Keratinocyte (primary cell): ENCODE measurements at regions not wholly inside any gene's neighbourhood (a gene's known extent, or its start where the extent isn't known, plus 50 kb on each side); places are given as distances from the start of the nearest gene placed in this dataset.

Experiments
- DNase-seq: peaks from one replicate; pipeline ENCODE4 v3.0.0-alpha.2; 2011; ENCODE audit warnings: low read depth, missing footprints, low spot score
- FAIRE-seq: peaks from 2 replicates; lab custom pipeline; 2011; peaks lifted over from hg19 to GRCh38; lab: Jason Lieb, UNC
- H2AFZ ChIP-seq: 2 replicates; pipeline ENCODE4 v1.6.0; 2012; ENCODE audit warnings: low read length, control low read depth, inconsistent platforms; ENCODE audit not compliant: control insufficient read depth
- H3K27ac ChIP-seq: 2 replicates; pipeline ENCODE4 v1.5.1; 2011; ENCODE audit warnings: low read length; ENCODE audit not compliant: control insufficient read depth, insufficient read depth
- H3K27me3 ChIP-seq: 3 replicates; pipeline ENCODE4 v1.6.0; 2011; ENCODE audit warnings: low read length; ENCODE audit not compliant: control insufficient read depth, insufficient read depth; ENCODE audit errors: extremely low read depth
- H3K36me3 ChIP-seq, 2 experiments: 2 replicates in 1 of 2; 3 replicates in 1 of 2; pipeline ENCODE4 v1.5.1; 2011; ENCODE audit warnings: low read length in 2 of 2, mild to moderate bottlenecking in 1 of 2; ENCODE audit not compliant: control insufficient read depth in 2 of 2, insufficient read depth in 2 of 2; ENCODE audit errors: extremely low read depth in 1 of 2
- H3K4me1 ChIP-seq: 3 replicates; pipeline ENCODE4 v1.5.1; 2011; ENCODE audit warnings: low read length; ENCODE audit not compliant: control insufficient read depth, insufficient read depth; ENCODE audit errors: extremely low read depth
- H3K4me2 ChIP-seq: 3 replicates; pipeline ENCODE4 v1.6.0; 2011; ENCODE audit warnings: low read depth, low read length; ENCODE audit not compliant: control insufficient read depth, insufficient read depth; ENCODE audit errors: extremely low read depth
- H3K4me3 ChIP-seq, 3 experiments: fragments of 200-600 bp in 1 of 3; sonication (generic) in 1 of 3; 2 replicates in 2 of 3; 3 replicates in 1 of 3; pipeline ENCODE4 v1.5.1; 2011 to 2016; ENCODE audit warnings: low read length in 3 of 3, mild to moderate bottlenecking in 3 of 3, control low read depth in 2 of 3, inconsistent platforms in 1 of 3, low read depth in 1 of 3, mixed read lengths in 1 of 3, mixed run types in 1 of 3, moderate library complexity in 1 of 3; ENCODE audit not compliant: control insufficient read depth in 2 of 3, insufficient read depth in 2 of 3; ENCODE audit errors: extremely low read depth in 1 of 3
- H3K79me2 ChIP-seq: 2 replicates; pipeline ENCODE4 v1.6.0; 2012; ENCODE audit warnings: low read length; ENCODE audit not compliant: control insufficient read depth, insufficient read depth
- H3K9ac ChIP-seq: 3 replicates; pipeline ENCODE4 v1.6.0; 2011; ENCODE audit warnings: low read length; ENCODE audit not compliant: control insufficient read depth, insufficient read depth; ENCODE audit errors: extremely low read depth
- H3K9me1 ChIP-seq: 3 replicates; pipeline ENCODE4 v1.6.0; 2011; ENCODE audit warnings: low read length; ENCODE audit not compliant: control insufficient read depth, insufficient read depth; ENCODE audit errors: extremely low read depth
- H3K9me3 ChIP-seq: 2 replicates; pipeline ENCODE4 v1.5.1; 2012; ENCODE audit warnings: low read depth, low read length; ENCODE audit not compliant: control insufficient read depth
- H4K20me1 ChIP-seq: 3 replicates; pipeline ENCODE4 v1.6.0; 2011; ENCODE audit warnings: low read length; ENCODE audit not compliant: control insufficient read depth, insufficient read depth; ENCODE audit errors: extremely low read depth
- EZH2 ChIP-seq: IDR thresholded peaks from one replicate; pipeline ENCODE4 v1.6.1; 2012; ENCODE audit warnings: inconsistent platforms, mild to moderate bottlenecking, low read length, moderate library complexity
- dilution Hi-C: fragments of 300-500 bp; cut with MboI; formaldehyde crosslinking; loops from one replicate; pipeline ENCODE4 v1.7.0; 2020; ENCODE audit warnings: low sequenced_read_pairs; ENCODE audit not compliant: extremely low pct_ligation_motif_present
- TF ChIP-seq, protein P1 (sequence below), 3 experiments: IDR thresholded peaks in 1 of 3; conservative IDR thresholded peaks in 1 of 3; optimal IDR thresholded peaks in 1 of 3; 2 replicates in 2 of 3; 3 replicates in 1 of 3; pipeline versions ENCODE3 to v1.5.1; 2011; ENCODE audit warnings: low read length in 3 of 3, mild to moderate bottlenecking in 3 of 3, moderate library complexity in 2 of 3, control low read depth in 1 of 3, inconsistent platforms in 1 of 3; ENCODE audit not compliant: insufficient read depth in 2 of 3; ENCODE audit errors: extremely low read depth in 1 of 3

DNA sequence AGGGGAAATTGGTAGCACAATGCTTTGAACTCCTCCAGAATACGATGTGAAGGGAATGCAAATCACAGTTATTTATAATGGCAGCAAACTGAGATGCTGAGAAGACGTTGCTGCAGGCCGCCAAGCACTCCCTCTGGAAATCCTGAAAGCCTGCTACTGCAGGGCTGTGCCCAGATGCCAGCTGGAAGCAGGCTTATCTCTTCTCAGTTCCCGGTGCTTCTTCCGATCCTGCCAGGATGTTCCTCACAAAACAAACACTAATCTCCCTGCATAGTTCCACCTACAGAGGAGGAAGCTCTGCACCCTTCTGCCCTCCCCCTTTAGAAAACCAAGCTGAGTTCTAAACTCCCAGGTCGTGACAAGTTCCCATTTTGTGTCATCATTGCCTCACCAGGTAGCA lies 201.7 kb upstream of the BCL6 start:
- Histone ChIP-seq H3K9ac (no peak overlapping the region), H3K4me2 (peak overlapping the region; percentile 34), H3K27me3 (no peaks in the 10 kb centered on the region), H3K4me1 (peaks cover 19% of the 10 kb centered on the region), H3K79me2 (no peaks in the 10 kb centered on the region), H3K4me3 (no peak overlapping the region), H3K9me3 (no peaks in the 10 kb centered on the region), H3K9me1 (no peaks in the 10 kb centered on the region), H4K20me1 (no peaks in the 10 kb centered on the region), H3K27ac (no peak overlapping the region), H2AFZ (peak overlapping the region; percentile 25), H3K36me3 (no peaks in the 10 kb centered on the region)
- dilution Hi-C loops, result no loop called here
- TF ChIP-seq, protein P1, sequence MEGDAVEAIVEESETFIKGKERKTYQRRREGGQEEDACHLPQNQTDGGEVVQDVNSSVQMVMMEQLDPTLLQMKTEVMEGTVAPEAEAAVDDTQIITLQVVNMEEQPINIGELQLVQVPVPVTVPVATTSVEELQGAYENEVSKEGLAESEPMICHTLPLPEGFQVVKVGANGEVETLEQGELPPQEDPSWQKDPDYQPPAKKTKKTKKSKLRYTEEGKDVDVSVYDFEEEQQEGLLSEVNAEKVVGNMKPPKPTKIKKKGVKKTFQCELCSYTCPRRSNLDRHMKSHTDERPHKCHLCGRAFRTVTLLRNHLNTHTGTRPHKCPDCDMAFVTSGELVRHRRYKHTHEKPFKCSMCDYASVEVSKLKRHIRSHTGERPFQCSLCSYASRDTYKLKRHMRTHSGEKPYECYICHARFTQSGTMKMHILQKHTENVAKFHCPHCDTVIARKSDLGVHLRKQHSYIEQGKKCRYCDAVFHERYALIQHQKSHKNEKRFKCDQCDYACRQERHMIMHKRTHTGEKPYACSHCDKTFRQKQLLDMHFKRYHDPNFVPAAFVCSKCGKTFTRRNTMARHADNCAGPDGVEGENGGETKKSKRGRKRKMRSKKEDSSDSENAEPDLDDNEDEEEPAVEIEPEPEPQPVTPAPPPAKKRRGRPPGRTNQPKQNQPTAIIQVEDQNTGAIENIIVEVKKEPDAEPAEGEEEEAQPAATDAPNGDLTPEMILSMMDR (optimal IDR thresholded peaks at IDR 0.05 in 1 of 3, IDR thresholded peaks at IDR 0.05 in 1 of 3, conservative IDR thresholded peaks at IDR 0.05 in 1 of 3; ENCODE audit: extremely low read depth in 1 of 3, insufficient read depth in 2 of 3, low read length in 3 of 3), result no peak
- TF ChIP-seq EZH2, result no peak
- FAIRE-seq, result no peak
- DNase-seq, result no peak

DNA sequence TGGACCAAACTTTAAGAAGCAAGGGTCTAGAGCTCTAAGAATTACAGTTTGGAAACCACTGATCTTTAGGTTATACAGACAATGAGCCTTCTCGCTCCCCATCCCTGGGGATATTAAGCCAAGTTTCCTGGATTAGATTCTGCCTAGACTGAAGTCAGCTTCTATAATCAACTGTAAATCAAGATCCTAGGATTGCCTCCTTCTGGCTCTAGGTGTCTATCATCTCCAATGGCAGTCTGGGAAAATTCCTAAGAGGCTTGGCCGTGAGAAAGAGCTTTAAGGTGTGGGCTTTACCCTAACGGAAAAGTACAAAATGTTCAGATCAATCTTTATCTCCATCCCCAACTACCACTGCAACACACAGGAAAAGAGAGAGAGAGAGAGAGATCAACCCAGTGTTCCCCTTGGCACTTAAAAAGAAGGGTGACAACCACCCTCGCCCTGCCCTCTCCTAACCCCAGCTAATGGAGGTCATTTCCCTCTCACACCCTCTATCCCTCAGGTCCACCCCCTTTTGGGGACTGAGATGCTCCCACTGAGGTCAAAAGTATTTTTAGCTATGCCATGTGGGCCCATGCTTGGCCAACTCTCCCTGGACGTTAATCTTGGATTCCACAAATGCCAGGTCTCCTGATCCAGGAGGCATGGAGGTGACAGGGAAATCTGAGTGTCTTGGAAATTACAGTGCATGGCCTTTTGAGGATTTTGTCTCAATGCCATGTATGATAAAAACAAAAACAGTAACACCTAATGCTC lies 202.8 kb upstream of the BCL6 start:
- Histone ChIP-seq H3K9me3 (no peaks in the 10 kb centered on the region), H3K9ac (no peak overlapping the region), H3K79me2 (no peaks in the 10 kb centered on the region), H3K27me3 (no peaks in the 10 kb centered on the region), H3K27ac (no peak overlapping the region), H2AFZ (no peak overlapping the region), H3K4me2 (no peak overlapping the region), H3K36me3 (no peaks in the 10 kb centered on the region), H4K20me1 (no peaks in the 10 kb centered on the region), H3K4me3 (no peak overlapping the region), H3K4me1 (peaks cover 19% of the 10 kb centered on the region), H3K9me1 (no peaks in the 10 kb centered on the region)
- no peak for DNase-seq
- dilution Hi-C loops, result no loop called here
- no peak for FAIRE-seq
- TF ChIP-seq, protein P1 (optimal IDR thresholded peaks at IDR 0.05 in 1 of 3, IDR thresholded peaks at IDR 0.05 in 1 of 3, conservative IDR thresholded peaks at IDR 0.05 in 1 of 3; ENCODE audit: extremely low read depth in 1 of 3, insufficient read depth in 2 of 3, low read length in 3 of 3), result no peak
- TF ChIP-seq EZH2, result no peak
